Retina (tissue), 1 donor: ENCODE measurements at regions not wholly inside any gene's neighbourhood (a gene's known extent, or its start where the extent isn't known, plus 50 kb on each side); places are given as distances from the start of the nearest gene placed in this dataset.
A peak's percentile ranks its signal among the peaks of the same experiment; 100 is the strongest.
"Not testable (repeated sequence)": the region's sequence is repeated elsewhere in the genome, so short reads cannot be mapped to it uniquely, and the experiment has no call there.

Experiments used
- DNase-seq: peaks from one replicate; pipeline ENCODE4 v3.0.0-alpha.2; 2016

GRCh38 chr2:234861841-234862735, 89.7 kb upstream of the SH3BP4 start:
- DNase-seq = no peak

DNA sequence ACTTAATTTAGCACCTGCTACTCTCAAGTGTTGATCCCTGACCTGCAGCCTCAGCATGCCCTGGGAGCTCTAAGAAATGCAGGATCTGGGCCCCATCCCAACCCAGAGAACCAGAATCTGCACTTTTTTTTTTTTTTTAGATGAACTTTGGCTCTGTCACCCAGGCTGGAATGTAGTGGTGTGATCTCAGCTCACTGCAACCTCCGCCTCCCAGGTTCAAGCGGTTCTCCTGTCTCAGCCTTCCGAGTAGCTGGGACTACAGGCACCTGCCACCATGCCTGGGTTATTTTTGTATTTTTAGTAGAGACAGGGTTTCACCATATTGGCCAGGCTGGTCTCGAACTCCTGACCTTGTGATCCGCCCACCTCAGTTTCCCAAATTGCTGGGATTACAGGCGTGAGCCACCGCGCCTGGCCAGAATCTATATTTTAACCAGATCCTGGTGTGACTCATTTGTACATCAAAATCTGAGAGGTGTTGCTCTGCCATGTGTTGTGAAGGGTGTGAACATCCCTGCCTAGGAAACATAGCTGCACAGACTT, 92.4 kb upstream of the SH3BP4 start:
- not testable (repeated sequence) for DNase-seq

DNA sequence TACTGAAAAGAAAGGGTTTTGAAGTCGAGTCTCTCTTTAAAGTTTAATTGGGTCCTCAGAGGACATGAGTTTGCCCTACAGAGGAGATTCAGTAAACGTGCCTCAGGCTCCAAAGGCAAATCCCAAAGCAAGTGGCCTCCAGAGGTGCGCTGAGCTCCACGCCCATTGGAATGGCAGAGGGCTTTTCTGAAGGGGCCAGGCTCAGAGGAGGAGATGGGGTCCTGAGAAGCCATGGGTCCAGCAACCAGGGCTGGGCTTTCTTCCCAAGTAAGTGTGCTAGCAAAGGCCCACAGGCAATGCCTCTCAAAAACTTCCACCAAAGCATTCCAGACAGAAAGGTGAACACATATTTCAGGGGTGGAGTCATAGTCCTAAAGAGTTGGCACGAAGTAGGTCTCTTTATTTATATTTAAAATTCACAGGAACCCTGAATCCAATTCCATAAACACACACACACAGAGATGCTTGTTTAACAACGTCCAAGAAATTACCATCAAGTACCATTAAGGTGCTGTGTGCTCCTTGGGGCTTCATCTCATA, 93.0 kb upstream of the SH3BP4 start:
- no peak for DNase-seq

GRCh38 chr2:234858145-234858544, 93.7 kb upstream of the SH3BP4 start:
- DNase-seq = no peak

DNA sequence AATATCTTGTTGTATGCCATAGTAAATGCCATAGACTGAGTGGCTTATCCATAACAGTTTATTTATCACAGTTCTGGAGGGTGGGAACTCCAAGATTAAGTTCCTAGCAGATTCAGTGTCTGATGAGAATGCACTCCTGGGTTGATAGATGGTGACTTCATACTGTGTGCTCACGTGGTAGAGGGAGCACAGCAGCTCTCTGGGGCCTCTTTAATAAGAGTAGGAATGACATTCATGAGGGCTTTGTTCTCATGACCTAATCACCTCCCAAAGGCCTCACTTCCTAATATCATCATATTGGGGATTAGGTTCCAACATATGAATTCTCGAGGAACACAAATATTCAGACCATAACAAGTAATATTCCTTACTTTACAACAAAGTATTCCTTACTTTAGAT, 98.1 kb upstream of the SH3BP4 start:
- no peak for DNase-seq

- no peak for DNase-seq
Measured at GRCh38 chr2:234852941-234853340, 98.9 kb upstream of the SH3BP4 start.

- DNase-seq = no peak
Measured at GRCh38 chr2:234852035-234852434, 99.8 kb upstream of the SH3BP4 start.

- no peak for DNase-seq
Measured at GRCh38 chr2:234851451-234851850, 100.4 kb upstream of the SH3BP4 start.

DNA sequence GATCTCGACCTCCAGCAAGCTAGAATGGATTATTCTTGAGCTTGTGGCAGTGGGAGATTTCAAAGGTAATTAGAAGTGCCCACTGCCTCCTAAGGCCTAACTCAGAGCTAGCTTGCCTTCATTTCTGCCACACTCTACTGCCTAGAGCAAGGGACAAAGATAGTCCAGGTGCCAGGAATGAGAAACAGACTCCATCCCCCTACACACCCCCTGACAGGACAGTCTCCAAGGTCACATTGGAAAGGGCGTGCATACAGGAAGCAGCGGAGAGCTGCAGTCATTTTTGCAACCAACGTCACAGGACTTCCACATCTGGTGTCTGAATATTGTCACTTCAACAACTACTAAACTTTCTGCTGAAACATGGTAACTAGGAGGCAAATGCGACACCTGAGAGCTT, 101.0 kb upstream of the SH3BP4 start:
- no peak for DNase-seq

- no peak for DNase-seq
Measured at GRCh38 chr2:234849678-234850077, 102.1 kb upstream of the SH3BP4 start.

DNA sequence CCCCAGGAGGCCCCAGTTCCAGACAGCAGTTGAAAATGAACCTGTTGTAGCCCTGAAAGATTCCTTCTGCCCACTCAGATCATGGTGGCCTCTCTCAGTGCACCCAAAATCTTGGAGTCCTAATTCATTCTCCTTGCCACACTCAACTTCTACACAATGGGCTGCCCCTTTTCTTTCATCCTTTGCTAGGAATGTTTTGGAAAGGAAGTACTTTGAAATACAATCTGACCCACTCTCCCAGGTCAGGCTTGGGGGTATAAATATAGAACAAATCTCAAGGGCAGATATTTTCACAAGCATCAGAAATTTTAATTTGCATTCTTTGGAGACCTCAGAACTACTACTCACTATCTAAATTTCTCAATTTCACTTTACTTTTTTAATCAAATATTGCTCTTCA, 103.2 kb upstream of the SH3BP4 start:
- DNase-seq = no peak

GRCh38 chr2:234847639-234848038, 104.2 kb upstream of the SH3BP4 start:
- no peak for DNase-seq

- DNase-seq = no peak
Measured at GRCh38 chr2:234847364-234847635, 104.5 kb upstream of the SH3BP4 start.

DNA sequence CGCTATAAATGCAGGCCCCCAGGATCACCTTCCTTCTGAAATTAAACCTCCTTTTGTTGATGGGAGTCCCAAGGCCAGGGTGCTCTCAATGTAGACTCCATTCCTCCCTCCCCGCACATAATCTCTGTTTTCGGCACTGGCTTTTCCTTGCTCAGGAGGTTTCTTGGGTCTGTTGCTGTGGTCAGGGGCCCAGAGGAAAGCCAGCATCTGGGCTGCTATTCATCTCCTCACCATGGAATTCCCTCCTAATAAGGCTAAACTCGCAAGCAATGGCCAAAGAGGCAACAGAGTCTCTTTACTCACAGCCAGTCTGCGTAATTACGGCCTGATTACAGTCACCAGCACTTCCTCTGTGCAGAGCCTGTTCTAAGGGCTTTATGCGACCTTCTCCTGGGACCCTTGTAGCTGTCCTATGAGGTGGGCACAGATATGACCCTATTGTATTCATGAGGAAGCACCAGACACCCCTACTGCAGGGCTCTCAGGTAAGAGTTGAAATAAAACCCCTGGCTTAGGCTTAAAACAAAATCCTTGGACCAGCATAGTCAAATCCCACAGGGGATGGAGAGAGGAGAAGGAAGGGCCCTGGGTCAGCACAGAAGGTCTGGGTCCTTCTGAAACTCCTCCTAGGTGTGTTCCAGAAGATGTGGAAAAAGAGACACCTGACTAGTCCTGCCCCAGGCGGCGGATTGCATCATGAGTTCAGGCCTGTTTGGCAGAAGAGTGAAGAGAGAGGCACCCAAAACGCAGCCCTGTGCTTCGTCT, 105.0 kb upstream of the SH3BP4 start:
- DNase-seq = no peak

DNA sequence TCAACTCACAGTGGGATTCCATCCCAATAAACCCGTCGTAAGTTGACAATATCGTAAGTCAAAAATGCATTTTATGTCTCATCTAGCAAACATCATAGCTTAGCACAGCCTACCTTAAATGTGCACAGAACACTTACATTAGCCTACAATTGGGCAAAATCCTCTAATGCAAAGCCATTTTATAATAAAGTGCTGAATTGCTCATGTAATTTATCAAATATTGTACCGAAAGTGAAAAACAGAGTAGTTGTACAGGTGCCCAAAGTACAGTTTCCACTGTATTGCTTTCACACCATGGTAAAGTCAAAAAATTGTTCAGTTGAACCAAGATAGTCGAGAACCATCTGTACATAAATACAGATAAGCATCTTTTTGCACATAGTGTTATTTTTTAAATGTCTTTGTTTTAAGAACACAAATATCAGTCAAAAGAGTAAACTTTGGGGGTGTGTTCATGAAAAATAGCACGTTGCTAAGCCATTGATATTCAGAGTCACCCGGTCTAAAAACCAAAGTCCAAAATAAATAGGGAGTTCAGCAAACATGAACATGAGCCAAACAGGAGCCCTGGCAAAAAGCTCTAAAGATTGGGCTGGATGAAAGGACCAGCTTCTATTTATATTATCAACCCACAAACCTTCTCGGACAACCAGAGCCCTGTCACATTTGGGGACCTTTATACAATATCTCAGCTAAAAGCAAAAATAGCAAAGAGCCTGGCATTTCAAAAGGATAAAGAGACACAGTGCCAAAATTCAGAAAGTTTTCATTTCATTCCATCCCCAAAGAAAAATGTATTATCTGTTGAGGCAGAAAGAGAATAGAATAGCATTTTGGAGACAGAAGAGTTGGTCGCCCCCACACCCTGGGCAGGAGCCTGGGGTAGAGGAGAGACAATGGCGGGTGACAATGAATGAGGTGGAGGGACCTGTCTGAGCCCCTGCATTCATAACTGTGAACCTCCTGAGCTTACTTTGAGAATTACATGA, 105.9 kb upstream of the SH3BP4 start:
- no peak for DNase-seq

DNA sequence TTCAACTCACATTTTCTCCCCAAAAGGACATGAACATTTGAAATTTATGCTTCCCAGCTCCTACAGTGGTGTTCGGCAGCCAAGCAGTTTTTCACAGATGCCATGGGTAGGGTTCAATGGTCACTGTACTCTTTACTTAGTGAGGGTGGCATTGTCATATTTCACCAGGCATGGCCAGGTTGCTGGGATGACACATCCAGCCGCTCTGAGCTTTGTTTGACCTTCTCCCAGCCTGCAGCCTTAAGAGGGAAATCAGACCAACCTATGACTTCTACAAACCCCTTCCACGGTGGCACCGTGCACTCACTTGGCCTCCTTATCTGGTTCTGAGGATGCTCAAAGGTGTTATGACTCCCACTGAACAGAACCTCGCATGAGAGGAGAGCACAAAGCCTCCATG, 108.4 kb upstream of the SH3BP4 start:
- DNase-seq = no peak

GRCh38 chr2:234842753-234843152, 109.1 kb upstream of the SH3BP4 start:
- DNase-seq = no peak

GRCh38 chr2:234841321-234842015, 110.3 kb upstream of the SH3BP4 start:
- DNase-seq = no peak

- DNase-seq = peak; percentile 38
Measured at GRCh38 chr2:234840336-234840735, 111.5 kb upstream of the SH3BP4 start.

DNA sequence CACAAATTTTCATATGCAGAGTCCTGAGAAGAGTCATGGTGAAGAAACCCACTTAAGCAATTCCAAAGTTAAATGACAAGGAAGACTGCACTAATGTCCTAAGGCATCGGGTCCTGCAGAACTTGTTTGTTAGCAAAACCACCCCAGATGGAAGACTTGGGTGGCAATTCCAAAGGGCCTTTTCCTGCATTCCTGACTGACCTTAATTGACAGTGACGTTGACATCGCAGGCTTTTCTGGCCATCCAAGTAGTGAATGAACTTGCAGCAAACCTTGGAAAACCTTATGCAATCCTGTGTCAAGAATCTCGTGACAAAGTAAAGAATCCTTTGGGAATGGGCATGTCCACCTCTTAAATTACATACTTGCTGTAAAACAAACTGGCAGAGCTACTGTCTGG, 112.5 kb upstream of the SH3BP4 start:
- DNase-seq = no peak

- DNase-seq = no peak
Measured at GRCh38 chr2:234836271-234836670, 115.5 kb upstream of the SH3BP4 start.

GRCh38 chr2:234835738-234836137, 116.1 kb upstream of the SH3BP4 start:
- DNase-seq = no peak
